Right lobe of liver (tissue), 4 donors: ENCODE measurements at regions not wholly inside any gene's neighbourhood (a gene's known extent, or its start where the extent isn't known, plus 50 kb on each side); places are given as distances from the start of the nearest gene placed in this dataset.

Experiments used
- POLR2A ChIP-seq: fragments of 450-650 bp; IDR thresholded peaks from one replicate; pipeline ENCODE4 v1.6.1; 2017; ENCODE audit warnings: antibody characterized with exemption, mild to moderate bottlenecking
- TF ChIP-seq, protein P1 (sequence below), 4 donors: fragments of 200-600 bp in 3 of 4; fragments of 450-650 bp in 1 of 4; IDR thresholded peaks; one replicate each; pipeline versions ENCODE4 v1.5.1 to v1.8.0; 2016 to 2022; ENCODE audit warnings: antibody characterized with exemption in 4 of 4, mild to moderate bottlenecking in 2 of 4
- donor health status: DM: no; HTN: no; CAD: no.
- donor health status: DM: no; HTN: no; CAD: no.
- donor health status: DM: no; HTN: yes; CAD: no.

- TF ChIP-seq, protein P1, sequence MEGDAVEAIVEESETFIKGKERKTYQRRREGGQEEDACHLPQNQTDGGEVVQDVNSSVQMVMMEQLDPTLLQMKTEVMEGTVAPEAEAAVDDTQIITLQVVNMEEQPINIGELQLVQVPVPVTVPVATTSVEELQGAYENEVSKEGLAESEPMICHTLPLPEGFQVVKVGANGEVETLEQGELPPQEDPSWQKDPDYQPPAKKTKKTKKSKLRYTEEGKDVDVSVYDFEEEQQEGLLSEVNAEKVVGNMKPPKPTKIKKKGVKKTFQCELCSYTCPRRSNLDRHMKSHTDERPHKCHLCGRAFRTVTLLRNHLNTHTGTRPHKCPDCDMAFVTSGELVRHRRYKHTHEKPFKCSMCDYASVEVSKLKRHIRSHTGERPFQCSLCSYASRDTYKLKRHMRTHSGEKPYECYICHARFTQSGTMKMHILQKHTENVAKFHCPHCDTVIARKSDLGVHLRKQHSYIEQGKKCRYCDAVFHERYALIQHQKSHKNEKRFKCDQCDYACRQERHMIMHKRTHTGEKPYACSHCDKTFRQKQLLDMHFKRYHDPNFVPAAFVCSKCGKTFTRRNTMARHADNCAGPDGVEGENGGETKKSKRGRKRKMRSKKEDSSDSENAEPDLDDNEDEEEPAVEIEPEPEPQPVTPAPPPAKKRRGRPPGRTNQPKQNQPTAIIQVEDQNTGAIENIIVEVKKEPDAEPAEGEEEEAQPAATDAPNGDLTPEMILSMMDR (IDR thresholded peaks at IDR 0.05) = no peak
- no peak for TF ChIP-seq POLR2A
Observed at GRCh38 chr9:110064803-110065202, 143.2 kb downstream of the C9orf152 start.
